Stimulated activated CD4-positive, alpha-beta T cell treated with anti-CD3 and anti-CD28 coated beads, Interleukin-15, amount 100 ng/mL, for 48 hours (primary cell): ENCODE measurements at regions not wholly inside any gene's neighbourhood (a gene's known extent, or its start where the extent isn't known, plus 50 kb on each side); places are given as distances from the start of the nearest gene placed in this dataset.

Experiments
- DNase-seq, 2 donors: peaks; one replicate each; pipeline ENCODE4 v3.0.0-alpha.2; 2020; ENCODE audit warnings: low read depth in 2 of 2

DNA sequence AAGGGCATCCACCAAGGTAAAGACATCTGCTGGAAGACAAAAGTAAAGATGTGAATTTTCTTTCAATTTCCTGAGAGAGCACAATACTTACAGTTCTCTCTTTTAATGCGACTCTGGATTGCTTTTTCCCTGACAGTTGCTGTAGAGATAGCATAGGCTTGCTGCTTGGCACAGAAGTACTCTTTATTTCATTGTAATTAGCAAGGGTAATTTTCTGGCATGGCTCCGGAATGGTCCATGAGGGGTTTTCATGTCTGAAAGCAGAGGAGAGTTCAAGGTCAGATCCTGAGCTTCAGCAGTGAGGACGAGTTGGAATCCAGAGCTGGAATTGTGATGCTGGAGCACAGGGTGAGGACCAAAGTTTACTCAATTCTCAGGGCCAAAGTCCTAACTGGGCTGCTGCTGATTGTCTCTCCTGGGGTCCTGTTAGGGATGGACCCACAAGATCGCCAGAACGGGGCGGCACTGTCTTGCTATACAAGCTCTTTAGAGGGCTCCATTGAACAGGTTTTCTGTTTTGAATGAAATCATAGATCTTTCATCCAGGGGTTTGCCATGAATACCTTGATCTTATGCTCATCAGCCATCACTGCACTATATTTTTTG is 190.0 kb upstream of the MKI67 start:
- no peak for DNase-seq

DNA sequence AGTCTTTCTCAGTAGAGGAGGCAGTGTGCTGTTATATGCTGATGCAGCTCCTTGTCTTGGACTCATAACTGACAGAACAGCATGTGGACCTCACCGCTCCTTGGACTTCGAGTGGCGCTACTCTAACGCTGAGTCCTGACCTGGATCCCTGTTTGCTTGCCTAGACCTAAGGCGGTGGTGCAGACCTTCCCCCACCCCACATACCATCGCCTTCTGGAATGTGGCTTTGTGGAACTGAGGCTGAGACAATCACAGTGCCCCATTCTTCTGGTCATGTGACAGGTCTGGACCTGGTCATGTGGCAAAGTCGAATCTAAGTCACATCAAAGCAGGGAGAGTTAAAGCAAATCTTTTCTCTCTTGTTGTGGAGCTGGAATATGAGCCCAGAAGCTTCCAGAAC is 190.7 kb upstream of the MKI67 start:
- no peak for DNase-seq

DNA sequence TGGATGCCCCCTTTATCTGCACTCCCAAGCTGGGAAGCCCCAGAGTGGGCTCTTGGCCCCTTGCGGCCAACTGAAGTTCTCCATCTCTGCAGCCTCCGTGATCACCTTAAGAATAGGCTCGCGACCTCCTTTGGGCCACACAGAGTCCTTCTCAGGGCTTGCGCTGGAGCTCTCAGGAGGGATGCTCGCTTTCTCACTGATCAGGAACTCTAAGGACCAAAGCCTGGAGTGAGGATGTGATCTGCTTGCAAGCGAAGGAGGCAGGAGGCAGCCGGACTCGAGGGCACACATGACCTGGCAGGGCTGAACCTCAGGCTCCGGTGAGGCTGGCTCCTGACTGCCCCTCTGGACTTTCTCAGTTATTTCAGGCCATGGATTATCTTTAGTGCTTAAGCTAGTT is 192.1 kb upstream of the MKI67 start:
- no peak for DNase-seq

DNA sequence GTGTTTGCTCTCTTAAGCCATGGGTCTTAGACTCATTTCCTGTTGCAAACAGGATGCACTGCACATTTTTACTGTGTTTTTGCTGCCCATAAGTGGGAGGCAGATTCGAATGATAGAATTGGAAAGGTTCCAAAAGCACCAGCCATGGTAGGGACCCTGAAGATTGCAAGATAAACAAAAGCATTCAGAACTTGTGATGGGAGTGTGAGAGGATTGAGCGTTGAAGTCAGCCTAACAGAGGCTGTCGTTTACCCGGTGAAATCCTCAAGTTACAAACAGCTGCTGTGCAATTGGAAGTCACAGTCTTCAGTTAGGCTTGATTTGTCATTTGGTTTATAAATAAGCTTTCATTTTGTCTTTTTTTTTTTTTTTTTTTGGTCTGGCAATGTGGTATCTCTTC is 192.7 kb upstream of the MKI67 start:
- no peak for DNase-seq

DNA sequence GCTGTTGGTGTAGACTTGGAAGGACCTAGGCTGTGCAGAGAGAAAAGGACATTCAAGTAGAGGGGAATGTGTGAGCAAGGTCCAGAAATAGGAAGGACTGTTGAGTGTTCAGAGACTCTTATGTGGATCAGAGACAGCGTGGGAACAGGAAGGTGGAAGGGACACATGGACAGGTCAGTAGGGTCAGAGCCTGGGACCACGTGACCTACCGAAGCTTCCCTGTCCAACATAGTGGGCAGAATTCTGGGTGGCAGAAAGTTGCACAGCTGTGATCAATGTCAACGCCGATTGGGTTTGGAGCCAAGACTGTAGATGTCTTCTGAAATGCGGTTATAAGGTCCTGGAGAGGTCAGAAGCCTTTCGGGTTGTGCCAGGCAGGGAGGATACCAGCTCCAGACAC is 195.9 kb upstream of the MKI67 start:
- DNase-seq = no peak

DNA sequence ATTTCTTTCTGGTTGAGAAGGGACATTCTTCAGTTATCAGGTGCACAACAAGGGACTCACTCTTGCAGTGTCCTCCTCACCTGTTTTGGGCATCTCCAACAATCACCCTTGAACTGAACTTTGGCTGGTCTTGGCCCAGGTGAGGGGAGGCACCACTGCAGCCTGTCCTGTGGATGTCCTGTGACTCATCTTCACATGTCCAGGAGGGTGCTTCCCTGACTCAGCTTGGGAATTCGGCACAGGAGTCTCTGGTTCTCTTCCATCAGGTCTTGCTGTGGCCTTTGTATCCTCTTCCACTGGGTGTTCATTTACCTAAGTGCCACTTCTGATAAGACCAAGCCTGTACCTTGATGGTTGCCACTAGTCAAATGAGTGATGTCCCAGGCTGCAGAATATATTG is 196.7 kb upstream of the MKI67 start:
- DNase-seq = no peak

DNA sequence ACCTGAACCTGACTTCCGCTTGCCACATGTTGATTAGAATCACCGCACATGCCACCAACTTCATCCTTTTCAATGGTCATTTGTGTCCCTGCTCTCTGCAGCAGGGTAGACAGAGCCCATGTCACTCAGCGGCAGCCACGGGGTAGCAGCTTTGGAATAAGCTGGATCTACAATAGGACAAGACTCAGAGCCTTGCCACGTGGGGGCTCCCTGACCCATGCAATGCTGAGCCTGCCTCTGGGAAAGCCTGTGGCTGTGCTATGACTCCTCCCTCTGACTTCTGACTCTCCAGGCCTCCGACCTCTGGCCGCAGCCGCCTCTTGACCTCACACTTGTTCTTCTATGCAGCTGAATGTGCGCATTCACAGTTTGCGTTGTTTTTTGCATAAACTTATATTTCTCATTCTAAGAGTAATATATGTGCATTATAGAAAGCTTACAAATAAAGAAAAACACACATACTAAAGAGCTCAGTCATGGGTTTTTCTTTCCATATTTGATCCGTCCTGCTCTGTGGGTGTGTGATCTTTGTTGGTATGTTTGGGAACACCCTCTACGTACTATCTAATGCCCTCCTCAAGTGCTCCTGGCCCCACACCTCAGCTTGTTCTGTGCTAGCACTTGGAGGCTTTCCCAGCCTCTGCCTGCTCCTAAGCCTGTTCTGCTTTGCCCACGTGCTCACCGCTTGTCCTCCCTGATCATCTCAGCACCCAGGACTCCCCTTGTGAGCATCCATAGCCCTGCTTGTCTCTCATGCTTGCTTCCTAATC is 198.0 kb upstream of the MKI67 start:
- no peak for DNase-seq

DNA sequence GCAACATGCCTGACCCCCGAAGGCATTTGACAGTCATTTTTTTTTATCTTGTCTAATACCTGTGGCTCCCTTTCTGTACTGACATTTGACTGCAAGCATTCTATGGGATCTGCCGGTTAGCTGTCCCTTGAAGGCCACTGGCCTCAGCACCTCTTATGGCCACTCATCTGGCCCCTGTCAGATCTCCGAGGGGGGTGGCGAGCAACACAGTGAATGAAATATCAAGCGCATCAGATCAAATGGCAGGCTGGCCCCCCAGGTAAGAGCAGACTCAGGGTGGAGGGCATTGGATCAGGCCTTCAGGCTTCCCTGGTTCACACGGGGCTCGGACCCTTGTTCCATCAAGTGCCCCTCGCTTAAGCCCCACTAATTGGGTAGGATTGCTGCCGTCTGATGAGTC is 199.6 kb upstream of the MKI67 start:
- DNase-seq = no peak

DNA sequence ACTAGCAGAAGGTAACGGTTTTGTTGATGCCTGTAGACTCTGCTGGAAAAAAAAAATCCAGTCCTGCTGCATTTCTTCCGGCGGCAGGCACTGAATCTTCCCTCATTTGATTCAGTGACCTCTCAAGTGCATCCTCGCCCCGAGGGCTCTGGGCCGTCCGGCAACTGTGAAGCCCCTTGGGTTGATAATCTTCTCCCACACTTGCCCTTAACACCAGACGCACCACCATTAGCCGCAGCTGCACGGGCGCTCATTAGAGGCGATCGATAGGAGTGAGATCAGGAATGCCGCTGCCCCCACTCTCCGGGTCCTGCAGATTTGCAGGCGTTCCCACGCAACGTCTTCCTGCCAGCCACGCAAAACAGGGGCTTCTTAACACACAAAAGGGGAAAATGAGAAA is 200.0 kb upstream of the MKI67 start:
- no peak for DNase-seq

DNA sequence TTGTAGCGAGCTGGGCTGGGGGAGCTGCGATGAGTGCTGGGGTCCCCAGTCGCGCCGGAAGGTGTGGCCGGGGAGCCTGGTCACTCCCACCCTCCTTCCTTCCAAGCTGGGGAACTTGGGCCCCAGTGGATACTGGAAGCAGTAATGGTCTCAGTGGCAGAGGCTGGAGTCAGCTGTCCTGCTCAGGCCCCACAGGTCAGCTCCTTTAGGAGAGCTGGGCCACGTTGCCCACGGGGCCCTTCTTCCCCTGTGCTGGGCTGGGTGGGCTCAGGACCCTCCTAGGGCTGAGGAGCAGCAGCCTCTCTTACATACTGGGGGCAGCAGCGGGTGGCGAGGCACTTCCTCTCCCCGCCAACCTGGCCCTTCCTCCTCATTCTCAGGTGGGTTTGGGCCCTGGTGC is 200.6 kb upstream of the MKI67 start:
- no peak for DNase-seq

DNA sequence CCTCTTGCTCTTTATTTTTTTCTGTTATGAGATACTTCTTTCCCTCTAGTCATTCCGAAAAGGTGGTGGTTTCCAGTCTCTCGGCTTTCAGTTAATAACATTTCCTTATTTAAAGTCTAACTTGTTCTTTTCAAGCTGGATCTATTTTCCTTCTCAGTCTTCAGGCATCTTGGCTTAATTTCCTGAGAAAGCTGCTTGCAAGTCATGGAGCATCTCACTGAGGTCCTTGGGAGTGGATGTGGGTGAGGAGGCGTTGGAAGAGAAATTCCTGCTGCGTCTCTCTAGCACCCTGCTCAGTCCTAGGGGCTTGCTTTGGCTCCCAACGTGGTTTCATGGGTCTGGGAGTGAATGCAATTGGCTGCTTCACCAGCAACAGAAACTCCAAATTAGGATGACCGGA is 210.2 kb upstream of the MKI67 start:
- DNase-seq = no peak

DNA sequence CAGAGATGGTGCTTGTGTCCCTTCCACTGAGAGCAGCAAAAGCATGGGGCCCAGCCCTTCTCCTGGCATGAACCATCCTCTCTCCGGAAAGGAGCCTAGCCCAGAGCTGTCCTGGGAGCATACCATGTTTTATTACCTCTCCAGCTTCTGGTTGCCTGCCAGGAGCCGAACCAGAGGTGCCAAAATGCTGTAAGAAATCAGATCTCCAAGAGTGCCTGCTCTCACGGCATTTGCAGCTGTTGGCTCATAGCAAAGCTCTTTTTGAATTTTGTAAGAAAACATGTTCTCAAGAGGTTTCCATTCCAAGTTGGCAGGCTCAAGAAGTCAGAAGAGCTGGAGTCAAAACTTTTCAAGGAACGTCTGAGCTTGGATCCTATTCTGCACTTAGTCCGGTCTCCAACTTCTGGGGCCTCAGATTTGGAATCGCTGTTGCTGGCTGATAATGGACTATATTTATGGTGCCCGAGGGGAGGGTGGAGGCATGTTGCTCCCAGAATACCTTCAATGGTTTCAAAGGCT is 211.7 kb upstream of the MKI67 start:
- no peak for DNase-seq

DNA sequence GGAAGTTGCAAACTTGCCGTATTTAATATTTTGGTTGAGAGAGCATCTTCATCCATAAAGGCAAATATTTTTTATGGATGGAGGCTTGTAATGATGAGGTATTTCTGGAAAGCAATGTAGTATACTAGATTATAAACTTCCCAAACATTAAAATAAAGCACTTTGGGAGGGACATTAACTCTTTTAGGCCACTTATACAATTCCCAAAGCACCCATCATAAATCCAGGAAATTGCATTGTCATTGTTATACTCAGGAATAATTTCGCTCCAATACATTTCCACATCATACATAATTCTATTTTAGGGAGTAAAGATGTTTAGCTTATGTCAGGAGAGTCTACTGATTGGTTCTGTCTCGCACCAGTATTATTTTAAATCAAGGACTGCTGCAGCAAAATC is 212.7 kb upstream of the MKI67 start:
- DNase-seq = no peak

DNA sequence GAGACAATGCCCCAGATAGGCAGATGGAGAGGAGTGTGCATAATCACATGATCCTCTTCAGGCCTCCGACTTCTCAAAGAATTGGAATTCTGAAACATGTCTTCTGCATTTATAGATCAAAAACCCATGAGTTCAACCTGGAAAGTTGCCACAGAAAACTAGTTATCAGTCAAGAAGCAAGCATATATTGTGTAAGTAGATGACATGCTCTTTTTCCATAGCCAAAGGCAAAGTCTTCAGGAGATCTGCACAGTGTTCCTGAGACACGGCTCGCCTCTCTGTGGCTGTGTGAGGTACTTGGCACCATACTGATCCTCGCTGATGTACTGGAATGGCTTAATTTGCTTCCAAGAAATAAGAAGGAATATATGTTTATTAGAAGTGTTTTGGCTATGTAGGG is 213.5 kb upstream of the MKI67 start:
- no peak for DNase-seq

DNA sequence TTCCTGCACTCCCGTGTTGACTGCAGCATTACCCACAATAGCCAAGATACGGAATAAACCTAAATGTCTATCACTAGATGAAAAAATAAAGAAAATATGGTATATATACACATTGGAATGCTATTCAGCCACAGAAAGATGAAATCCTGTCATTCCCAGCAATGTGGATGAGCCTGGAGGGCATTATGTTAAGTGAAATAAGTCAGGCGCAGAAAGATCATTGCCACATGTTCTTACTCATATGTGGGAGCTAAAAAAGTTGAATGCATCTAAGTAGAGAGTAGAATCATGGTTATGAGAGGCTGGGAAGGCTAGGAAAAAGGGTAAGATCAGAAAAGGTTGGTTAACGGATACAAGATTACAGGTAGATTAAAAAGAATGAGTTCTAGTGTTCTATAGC is 219.1 kb upstream of the MKI67 start:
- no peak for DNase-seq

DNA sequence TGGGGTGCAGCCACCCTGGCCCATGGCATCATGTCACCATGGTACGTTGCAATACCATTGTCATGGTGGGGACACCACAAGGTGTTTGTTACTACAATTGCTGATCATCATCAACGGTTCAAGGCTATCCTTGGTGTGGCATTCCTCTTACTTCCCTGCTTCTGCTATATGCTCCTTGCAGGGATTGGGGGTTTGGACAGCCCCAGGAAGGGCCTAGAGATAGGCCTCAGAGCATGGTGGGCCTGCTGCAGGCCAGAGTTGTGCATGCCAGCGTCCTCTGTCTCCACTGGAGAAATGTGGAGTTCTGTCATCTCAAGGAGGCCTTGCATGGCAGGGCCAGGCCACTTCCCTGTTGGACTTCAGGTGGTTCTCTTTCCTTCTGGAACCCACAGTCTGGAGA is 234.6 kb upstream of the MKI67 start:
- DNase-seq = no peak

DNA sequence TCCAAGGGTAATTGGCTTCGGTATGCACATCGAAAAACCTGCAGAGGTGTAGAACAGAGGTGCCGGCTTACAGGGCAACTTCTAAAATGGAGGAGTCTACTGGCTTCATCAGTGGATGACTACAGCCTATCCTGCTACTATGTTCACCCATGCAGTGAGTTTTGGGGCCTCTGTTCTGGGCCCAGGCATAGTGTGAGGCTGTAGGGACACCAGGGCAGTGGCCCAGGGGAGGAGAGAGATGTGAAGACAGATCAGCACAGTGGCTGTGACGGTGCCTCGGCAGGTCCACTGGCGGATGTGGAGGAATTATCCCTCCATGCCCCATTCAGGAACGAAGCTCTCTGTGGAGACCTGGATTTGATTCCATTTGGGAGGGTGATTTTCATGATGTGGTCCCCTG is 235.3 kb upstream of the MKI67 start:
- DNase-seq = no peak

DNA sequence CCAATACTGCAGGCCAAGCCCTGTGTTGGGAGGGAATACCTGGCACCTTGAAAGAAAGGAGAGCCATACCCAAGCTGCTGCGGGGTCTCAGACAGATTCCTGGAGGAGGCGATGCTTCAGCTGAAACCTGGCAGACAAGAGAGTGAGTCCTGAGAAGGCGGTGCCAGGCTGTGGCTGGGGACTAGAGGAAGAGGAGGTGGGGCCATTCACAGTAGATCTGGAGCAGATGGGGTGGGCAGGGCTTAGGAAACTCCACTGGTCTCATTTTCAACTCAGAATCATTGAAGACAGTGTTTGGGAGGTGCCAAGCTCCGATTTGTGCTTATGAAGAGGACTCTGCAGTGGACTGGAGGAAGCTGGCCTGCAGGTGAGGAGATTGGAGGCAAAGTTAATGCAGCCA is 236.3 kb upstream of the MKI67 start:
- no peak for DNase-seq

DNA sequence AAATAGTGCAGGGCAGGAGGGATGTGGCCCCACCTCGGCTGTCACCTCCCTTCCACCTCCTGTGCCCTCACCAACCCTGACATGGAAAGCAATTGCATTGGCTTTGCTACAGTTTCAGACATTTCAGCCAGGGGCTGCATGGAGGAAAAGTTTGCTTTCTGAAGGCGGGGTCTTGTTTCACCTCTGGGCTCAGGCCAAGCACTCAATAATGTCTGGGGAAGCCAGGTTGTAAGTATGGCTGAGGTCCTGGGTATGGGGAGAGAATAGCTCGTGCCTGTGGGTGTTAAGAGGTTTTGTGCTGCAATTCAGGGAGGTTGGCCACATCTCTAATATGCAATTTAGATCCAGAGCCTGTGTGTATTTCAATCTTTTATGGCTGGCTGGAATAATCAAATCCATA is 238.4 kb upstream of the MKI67 start:
- no peak for DNase-seq

DNA sequence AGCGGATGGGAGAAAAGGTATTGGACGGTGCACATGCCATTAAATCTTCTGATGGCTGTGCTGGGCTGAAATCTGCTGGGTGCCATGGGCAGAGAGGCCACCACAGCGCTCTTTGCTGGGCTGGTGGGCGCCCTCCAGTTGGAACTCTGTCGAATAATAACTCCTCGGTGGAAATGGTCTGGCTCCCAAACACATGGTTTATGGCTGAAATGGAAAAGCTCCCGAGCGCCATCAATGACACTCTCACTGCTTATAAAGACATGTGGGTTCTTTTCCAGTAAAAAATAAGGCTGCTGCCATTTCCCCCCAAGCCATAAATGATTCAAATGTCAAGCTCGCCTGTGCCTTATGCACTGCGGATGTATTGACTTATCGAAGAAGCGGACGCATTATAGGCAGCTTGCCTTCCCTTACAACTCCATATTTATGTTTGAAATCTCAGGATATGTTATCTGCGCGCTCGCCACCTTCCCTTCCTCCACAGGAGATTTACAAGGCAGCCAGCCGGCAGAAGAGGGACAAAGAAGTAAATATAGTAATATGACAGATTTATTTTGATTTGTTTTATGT is 239.0 kb upstream of the MKI67 start:
- no peak for DNase-seq

DNA sequence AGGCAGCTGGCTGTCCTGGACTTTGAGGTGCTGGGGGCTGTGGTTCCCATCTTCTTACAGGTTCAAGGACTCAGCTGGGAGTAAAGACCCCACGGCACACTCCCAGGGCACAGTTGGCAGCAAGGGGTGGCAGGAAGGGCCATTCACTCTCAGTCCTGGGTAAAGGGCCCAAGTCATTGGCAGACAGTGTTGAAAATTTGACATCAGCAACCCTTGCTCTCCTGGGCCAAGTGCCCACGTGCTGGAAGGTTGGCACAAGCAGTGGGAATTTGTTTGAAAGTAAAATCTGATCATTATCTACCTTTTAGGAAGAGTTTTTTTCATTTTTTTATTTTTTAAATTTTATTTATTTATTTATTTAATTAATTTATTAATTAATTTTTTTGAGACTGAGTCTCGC is 241.6 kb upstream of the MKI67 start:
- no peak for DNase-seq

DNA sequence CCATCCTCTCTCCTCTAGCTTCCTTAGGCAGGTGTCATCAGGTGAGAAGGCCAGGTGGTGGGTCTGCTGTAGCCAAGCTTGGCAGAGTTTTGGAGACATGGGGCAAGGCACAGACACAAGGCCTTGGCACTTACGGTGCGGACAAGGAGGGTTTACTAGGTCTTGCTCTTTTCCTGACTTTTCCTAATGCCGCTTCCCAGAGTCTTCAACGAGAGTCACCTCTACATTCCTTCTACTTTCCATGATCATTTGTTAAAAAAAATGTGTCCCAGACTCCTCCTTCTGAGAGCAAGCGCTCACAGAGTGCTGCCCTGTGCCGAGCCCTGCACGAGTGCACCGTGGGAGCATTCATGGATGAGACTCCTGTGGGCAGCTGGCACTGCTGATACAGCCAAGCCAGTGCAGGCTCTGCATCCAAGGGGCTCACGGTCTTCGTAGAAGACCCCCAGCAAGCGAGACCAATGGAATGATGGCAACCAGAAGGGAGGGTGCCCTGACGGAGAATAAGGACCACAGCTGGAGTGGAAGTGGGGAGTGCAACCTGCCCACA is 243.0 kb upstream of the MKI67 start:
- DNase-seq = no peak
